ENCODE measurements at regions not wholly inside any gene's neighbourhood (a gene's known extent, or its start where the extent isn't known, plus 50 kb on each side); places are given as distances from the start of the nearest gene placed in this dataset.

DNA sequence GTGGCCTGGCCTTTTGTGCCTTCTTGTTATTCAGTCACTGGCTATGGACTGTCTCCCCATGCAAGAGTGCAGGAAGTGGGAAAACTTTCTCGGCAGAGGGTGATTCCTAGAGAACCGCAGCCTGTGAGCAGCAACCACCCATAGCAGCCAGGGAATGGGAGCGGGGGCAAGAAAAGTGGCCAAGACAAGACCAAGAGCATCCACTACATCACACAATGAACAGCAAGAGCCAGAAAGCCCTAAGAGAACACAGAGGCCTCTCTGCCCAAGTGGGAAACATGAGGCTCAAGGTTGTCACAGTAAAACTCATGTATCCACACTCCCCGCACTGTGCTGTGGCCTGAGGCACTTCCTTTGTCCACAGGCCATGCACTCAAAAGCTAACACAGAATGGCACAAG, 129.1 kb upstream of the FSTL4 start:
- no peak for TF ChIP-seq CTCF (IDR thresholded peaks at IDR 0.05; ENCODE audit: poor library complexity, severe bottlenecking)
- no peak for DNase-seq (ENCODE audit: low spot score)
- no peaks in the 10 kb centered on the region for H3K36me3 ChIP-seq (ENCODE audit: low read depth)
- no peaks in the 10 kb centered on the region for H3K27me3 ChIP-seq (ENCODE audit: insufficient read depth, poor library complexity, severe bottlenecking)
- H3K27ac ChIP-seq (ENCODE audit: poor library complexity, severe bottlenecking): no peak overlapping the region
- no peak for ATAC-seq (ENCODE audit: low read depth)
- H3K4me3 ChIP-seq (ENCODE audit: severe bottlenecking): no peak overlapping the region
- peaks cover 10% of the 10 kb centered on the region for H3K4me1 ChIP-seq (ENCODE audit: insufficient read depth, poor library complexity, severe bottlenecking)
- no peaks in the 10 kb centered on the region for H3K9me3 ChIP-seq (ENCODE audit: severe bottlenecking)

DNA sequence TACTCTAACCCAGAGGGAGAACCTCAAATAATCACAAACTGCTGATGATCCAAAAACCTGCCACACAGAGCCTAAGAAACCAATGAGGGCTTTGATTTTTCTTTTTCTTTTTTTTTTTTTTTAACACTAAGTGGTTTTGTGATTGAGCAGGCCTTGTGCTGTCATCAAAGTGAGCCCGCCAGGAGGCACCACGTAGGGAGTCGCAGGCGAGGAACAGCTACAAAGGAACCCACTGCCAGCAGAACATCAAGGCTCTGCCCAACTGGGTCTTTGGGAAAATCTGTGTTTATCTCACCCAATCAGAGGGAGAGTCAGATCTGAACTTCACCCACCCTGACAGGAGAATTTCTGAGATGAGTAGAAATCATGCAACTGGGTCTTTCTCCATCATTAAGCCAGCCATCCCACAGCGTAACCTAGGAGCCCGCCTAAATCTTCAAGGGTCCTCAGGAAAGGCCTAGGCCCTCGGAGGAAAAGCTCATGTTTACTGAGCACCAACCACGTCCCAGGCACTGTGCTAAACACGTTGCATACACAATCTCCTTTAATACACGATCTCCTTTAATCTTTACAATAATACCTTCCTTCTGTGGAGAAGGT, 126.9 kb upstream of the FSTL4 start:
- no peaks in the 10 kb centered on the region for H3K27me3 ChIP-seq (ENCODE audit: insufficient read depth, poor library complexity, severe bottlenecking)
- no peak overlapping the region for H3K27ac ChIP-seq (ENCODE audit: poor library complexity, severe bottlenecking)
- ATAC-seq (ENCODE audit: low read depth) (no peak), DNase-seq (ENCODE audit: low spot score) (no peak)
- peaks cover 19% of the 10 kb centered on the region for H3K4me1 ChIP-seq (ENCODE audit: insufficient read depth, poor library complexity, severe bottlenecking)
- no peak overlapping the region for H3K4me3 ChIP-seq (ENCODE audit: severe bottlenecking)
- no peaks in the 10 kb centered on the region for H3K36me3 ChIP-seq (ENCODE audit: low read depth)
- TF ChIP-seq CTCF (IDR thresholded peaks at IDR 0.05; ENCODE audit: poor library complexity, severe bottlenecking): no peak
- H3K9me3 ChIP-seq (ENCODE audit: severe bottlenecking): no peaks in the 10 kb centered on the region

GRCh38 chr5:133738271-133738670, 125.9 kb upstream of the FSTL4 start:
- H3K4me1 ChIP-seq (ENCODE audit: insufficient read depth, poor library complexity, severe bottlenecking): peaks cover 19% of the 10 kb centered on the region
- TF ChIP-seq CTCF (IDR thresholded peaks at IDR 0.05; ENCODE audit: poor library complexity, severe bottlenecking): no peak
- no peaks in the 10 kb centered on the region for H3K27me3 ChIP-seq (ENCODE audit: insufficient read depth, poor library complexity, severe bottlenecking)
- DNase-seq (ENCODE audit: low spot score): no peak
- peak; percentile 91 for ATAC-seq (ENCODE audit: low read depth)
- H3K36me3 ChIP-seq (ENCODE audit: low read depth): no peaks in the 10 kb centered on the region
- peak overlapping the region; percentile 41 for H3K27ac ChIP-seq (ENCODE audit: poor library complexity, severe bottlenecking)
- H3K4me3 ChIP-seq (ENCODE audit: severe bottlenecking): no peak overlapping the region
- no peaks in the 10 kb centered on the region for H3K9me3 ChIP-seq (ENCODE audit: severe bottlenecking)

GRCh38 chr5:133736512-133736911, 124.2 kb upstream of the FSTL4 start:
- Histone ChIP-seq H3K27me3 (ENCODE audit: insufficient read depth, poor library complexity, severe bottlenecking) (no peaks in the 10 kb centered on the region), H3K4me1 (ENCODE audit: insufficient read depth, poor library complexity, severe bottlenecking) (peaks cover 19% of the 10 kb centered on the region), H3K4me3 (ENCODE audit: severe bottlenecking) (no peak overlapping the region), H3K9me3 (ENCODE audit: severe bottlenecking) (no peaks in the 10 kb centered on the region), H3K27ac (ENCODE audit: poor library complexity, severe bottlenecking) (no peak overlapping the region), H3K36me3 (ENCODE audit: low read depth) (no peaks in the 10 kb centered on the region)
- no peak for ATAC-seq (ENCODE audit: low read depth)
- no peak for DNase-seq (ENCODE audit: low spot score)
- TF ChIP-seq CTCF (IDR thresholded peaks at IDR 0.05; ENCODE audit: poor library complexity, severe bottlenecking): no peak

- ATAC-seq (ENCODE audit: low read depth) (peak; percentile 20; the same call in 1 of the 3 replicates), DNase-seq (ENCODE audit: low spot score) (no peak)
- TF ChIP-seq CTCF (IDR thresholded peaks at IDR 0.05; ENCODE audit: poor library complexity, severe bottlenecking): no peak
- no peak overlapping the region for H3K4me3 ChIP-seq (ENCODE audit: severe bottlenecking)
- H3K36me3 ChIP-seq (ENCODE audit: low read depth): no peaks in the 10 kb centered on the region
- no peaks in the 10 kb centered on the region for H3K9me3 ChIP-seq (ENCODE audit: severe bottlenecking)
- H3K4me1 ChIP-seq (ENCODE audit: insufficient read depth, poor library complexity, severe bottlenecking): peaks cover 19% of the 10 kb centered on the region
- H3K27ac ChIP-seq (ENCODE audit: poor library complexity, severe bottlenecking): peak overlapping the region; percentile 23
- no peaks in the 10 kb centered on the region for H3K27me3 ChIP-seq (ENCODE audit: insufficient read depth, poor library complexity, severe bottlenecking)
Measured at GRCh38 chr5:133735346-133735745, 123.0 kb upstream of the FSTL4 start.

All from RWPE2 (cell line).